ENCODE measurements at regions not wholly inside any gene's neighbourhood (a gene's known extent, or its start where the extent isn't known, plus 50 kb on each side); places are given as distances from the start of the nearest gene placed in this dataset.

DNA sequence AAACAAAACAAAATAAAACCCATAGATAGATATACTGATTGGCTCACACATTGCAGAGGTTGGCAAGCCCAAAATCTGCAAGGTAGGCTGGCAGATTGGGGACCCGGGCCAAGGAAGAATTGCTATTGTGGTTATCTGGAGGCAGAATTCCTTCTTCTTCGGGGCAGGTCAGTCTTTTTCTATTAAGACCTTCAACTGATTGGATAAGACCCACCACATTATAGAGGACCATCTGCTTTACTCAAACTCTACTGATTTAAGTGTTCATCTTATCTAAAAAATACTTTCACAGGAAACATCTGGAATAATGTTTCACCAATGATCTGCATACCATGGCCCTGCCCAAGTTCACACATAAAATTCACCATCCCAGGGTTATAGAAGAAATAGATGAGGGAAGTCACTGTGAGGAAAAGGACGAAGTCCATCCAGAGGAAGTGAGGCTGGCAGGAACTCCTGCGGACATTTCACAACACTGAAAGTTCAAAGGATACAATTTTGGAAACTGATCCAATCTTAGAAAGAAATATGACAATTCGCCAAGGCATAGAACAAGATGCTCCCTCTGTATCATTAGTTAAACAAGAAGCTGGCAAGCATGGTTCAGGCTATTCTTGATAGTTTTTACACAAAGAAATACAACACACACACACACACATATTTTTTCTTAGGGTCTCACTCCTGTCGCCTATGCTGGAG is 127.6 kb upstream of the MED13L start:
- no peak for FAIRE-seq

- no peak for FAIRE-seq
Observed at GRCh38 chr12:116406529-116406928, 129.0 kb upstream of the MED13L start.

- no peak for FAIRE-seq
Observed at GRCh38 chr12:116408489-116409250, 131.2 kb upstream of the MED13L start.

DNA sequence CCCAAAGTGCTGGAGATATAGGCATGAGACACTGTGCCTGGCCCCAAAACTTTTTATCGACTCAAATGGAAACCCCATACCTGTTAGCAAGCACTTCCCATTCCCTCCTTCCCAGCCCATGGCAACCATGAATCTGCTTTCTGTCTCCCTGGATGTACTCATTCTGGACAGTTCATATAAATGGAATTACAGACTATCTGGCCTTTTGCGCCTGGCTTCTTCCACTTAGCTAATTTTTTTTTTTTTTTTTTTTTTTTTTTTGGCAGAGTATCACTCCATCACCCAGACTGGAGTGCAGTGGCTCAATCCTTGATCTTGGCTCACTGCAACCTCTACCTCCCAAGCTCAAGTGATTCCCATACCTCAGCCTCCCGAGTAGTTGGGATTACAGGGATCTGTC is 134.5 kb upstream of the MED13L start:
- FAIRE-seq: no peak

GRCh38 chr12:116414891-116415290 is 137.4 kb upstream of the MED13L start:
- FAIRE-seq: no peak

GRCh38 chr12:116415408-116416108 is 138.1 kb upstream of the MED13L start:
- FAIRE-seq: no peak

- FAIRE-seq: no peak
Observed at GRCh38 chr12:116416166-116416565, 138.7 kb upstream of the MED13L start.

DNA sequence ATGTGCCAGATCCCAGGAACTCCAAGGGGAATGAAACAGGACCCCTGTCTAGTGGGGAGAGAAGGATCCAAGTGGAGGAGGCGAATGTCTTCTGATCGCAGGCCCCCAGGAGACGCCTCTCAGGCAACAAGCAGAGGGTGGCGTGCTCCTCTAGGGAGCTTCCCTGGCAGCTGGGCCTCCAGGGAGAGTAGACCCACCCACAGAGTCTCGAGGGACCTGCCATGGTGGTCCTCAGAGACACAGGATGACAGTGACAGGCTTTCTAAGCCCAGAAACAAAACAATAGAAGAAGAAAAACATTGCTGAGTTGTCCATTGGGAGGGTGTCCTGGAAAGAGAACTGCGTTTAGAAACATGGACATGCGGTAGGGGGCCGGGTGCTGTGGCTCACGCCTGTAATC is 140.6 kb upstream of the MAP1LC3B2 start:
- no peak for FAIRE-seq

- FAIRE-seq: no peak
Observed at GRCh38 chr12:116420227-116420880, 138.8 kb upstream of the MAP1LC3B2 start.

DNA sequence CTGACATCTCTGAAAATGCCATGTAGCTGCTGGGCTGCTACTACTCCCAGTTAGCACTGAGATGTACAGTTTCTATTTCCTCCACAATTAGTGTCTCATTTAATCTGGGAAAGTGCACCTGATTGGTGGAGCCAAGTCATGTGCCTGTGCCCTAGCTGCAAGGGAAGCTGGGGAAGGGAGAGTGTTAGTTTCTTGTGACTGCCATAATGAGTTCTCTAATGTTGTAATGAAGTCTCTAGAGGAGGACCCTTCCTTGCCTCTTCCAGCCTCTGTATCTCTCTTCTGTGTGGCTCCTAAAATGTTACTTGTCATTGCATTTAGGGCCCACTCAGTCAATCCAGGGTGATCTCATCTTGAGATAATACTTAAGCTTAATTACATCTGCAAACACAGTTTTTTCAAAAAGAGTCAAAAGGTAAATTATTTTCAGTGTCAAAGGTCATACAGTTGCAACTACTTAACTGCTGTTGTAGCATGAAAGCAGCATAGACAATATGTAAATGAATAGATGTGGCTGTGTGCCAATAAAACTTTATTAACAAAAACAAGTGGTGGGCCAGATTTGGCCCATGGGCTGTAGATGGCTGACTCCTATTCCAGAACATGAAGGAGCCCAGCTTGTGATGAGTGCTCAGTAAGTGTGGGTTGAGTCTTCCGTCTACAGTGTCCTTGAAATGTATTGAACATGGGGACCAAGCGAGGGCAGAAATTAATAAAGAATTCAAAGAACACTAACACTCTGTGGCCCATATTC is 137.2 kb upstream of the MAP1LC3B2 start:
- FAIRE-seq: no peak

GRCh38 chr12:116423094-116423493 is 136.1 kb upstream of the MAP1LC3B2 start:
- FAIRE-seq: no peak

DNA sequence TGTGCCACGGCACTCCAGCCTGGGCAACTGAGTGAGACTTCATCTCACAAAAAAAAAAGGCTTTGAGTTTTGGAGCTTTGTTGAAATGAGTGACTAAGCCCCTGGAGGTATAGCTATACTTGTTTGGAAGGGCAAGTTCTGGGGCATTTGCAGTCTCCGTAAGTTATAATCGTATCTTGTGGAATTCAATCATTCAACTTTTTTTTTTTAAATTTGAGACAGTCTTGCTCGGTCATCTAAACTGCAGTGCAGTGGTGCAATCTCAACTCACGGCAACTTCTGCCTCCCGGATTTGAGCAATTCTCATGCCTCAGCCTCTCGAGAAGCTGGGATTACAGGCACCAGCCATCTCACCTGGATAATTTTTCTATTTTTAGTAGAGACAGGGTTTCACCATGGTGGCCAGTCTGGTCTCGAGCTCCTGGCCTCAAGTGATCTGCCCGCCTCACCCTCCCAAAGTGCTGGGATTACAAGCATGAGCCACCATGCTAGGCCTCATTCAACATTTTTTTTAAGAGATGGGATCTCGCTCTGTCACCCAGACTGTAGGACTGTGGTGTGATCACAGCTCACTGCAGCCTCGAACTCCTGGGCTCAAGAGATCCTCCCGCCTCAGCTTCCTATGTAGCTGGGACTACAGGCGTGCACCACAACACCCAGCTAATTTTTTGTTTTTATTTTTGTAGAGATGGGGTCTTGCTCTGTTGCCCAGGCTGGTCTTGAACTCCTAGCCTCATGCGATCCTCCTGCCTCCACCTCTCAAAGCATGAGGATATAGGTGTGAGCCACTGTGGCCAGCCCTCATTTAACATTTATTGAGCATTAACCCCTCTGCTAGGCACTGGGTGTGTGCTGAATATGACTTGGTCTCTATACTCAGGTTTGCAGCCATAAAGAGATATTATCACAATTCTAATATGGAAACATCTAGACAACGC is 133.7 kb upstream of the MAP1LC3B2 start:
- FAIRE-seq: no peak

DNA sequence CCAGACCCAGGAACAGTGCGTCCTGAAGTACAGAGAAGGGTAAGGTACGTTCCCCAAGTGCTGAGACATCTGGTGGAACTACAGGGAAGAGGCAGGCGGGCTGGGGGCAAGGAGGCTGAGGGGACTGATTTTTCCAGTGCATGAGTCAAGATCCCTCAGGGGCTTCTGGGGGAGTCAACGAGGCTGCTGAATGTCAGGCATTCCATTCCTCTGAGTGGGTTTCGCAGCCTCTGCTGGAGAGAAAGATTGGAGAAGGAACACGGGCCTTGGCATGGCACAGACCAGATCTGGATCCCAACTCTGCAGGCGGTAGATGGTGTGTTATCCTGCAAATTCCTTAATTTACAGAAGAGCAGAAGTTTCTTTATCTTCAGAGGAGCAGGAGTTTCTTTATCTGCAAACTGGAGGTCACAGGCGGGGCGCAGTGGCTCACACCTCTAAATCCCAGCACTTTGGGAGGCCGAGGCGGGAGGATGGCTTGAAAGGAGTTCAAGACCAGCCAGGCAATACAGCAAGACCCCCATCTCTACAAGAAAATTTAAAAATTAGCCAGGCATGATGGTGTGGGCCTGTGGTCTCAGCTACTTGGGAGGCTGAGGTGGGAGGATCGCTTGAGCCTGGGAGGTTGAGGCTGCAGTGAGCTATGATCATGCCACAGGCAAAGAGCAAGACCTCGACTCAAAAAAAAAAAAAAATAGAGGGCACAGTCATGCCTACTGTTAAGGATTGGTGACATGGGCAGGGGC is 132.6 kb upstream of the MAP1LC3B2 start:
- no peak for FAIRE-seq

GRCh38 chr12:116427200-116427930 is 131.8 kb upstream of the MAP1LC3B2 start:
- FAIRE-seq: no peak

DNA sequence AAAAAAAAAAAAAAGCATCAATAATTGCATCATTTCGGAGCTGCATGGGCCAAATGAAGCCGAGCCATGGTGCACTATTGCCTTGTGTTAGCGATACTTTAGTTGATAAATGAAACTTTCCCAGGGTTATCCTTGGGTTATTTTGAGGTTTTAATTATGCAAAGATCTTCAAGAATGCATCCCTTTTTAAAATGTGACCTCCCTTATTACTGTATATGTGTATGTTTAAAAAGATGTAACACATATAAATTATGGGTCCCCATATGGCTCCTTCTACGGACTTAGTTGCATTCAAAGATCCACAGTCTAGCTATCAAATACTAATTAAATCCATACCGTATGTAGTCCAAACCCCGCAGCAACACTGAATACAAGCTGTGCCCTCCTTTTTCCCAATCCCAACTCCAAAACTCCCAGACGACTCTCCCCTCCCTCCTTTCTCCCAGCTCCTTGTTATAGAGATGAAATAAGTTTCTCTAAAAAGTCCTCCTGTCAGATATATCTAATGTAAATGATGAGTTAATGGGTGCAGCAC is 129.3 kb upstream of the MAP1LC3B2 start:
- FAIRE-seq: no peak

- no peak for FAIRE-seq
Observed at GRCh38 chr12:116430911-116431565, 128.1 kb upstream of the MAP1LC3B2 start.

DNA sequence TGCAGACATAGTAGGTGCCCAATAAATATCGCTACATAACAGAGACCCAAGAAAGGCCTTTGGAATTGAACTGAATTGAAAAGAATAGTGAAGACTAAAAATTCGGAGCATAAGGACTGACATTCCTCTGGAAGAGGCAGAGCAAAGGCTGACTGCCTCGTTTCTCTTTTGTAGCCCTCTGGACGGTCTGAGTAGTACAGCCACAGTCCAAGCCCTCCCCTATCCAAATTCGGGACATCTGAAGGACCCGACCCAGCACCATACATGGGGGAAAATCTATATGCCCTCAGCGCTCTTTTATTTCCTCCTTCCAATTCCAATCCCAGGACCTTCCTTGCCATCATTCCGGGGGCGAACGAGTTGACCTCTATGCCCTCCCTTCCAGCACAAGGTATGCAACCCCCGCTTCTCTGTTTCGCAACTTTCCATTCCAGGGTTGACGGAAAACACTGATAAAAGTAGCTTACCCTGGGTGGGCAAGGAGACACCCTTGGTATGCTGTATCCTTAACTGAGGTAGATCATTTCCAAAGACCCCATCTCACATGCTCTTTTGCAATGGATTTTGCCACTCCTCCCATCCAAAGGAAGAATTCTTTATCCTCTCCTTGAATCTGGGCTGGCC is 127.4 kb upstream of the MAP1LC3B2 start:
- no peak for FAIRE-seq

- FAIRE-seq: no peak
Observed at GRCh38 chr12:116432314-116432750, 126.8 kb upstream of the MAP1LC3B2 start.

GRCh38 chr12:116433249-116433648 is 125.9 kb upstream of the MAP1LC3B2 start:
- FAIRE-seq: no peak
